OCI-LY7 (cell line): ENCODE measurements at regions not wholly inside any gene's neighbourhood (a gene's known extent, or its start where the extent isn't known, plus 50 kb on each side); places are given as distances from the start of the nearest gene placed in this dataset.
"Not testable (repeated sequence)": the region's sequence is repeated elsewhere in the genome, so short reads cannot be mapped to it uniquely, and the experiment has no call there.

Experiments used
- BruUV-seq: library from RNA; stranded (reverse); fragments of 400-500 nt; replicated peaks from 2 replicates; lab custom pipeline; 2021; lab: Mats Ljungman, UMichigan
- CTCF ChIA-PET: fragments of 300-600 bp; sonication (Branson Sonifier 250); formaldehyde crosslinking; loops from one replicate; lab custom pipeline; 2022; ENCODE audit warnings: antibody characterized with exemption; ENCODE audit not compliant: unreplicated experiment; lab: Charles Lee
- POLR2A ChIA-PET: fragments of 300-600 bp; sonication (Branson Sonifier 250); formaldehyde crosslinking; loops from one replicate; lab custom pipeline; 2022; ENCODE audit warnings: antibody characterized with exemption; lab: Charles Lee
- DNase-seq: peaks from one replicate; pipeline ENCODE4 v3.0.0-alpha.2; 2015; ENCODE audit warnings: low spot score
- H2AFZ ChIP-seq: fragments of 200-600 bp; sonication (generic), shearing (Covaris generic); 2 replicates; pipeline ENCODE4 v1.6.1; 2014; ENCODE audit warnings: mild to moderate bottlenecking, antibody characterized with exemption, low read length, moderate library complexity
- H3K27ac ChIP-seq: fragments of 200-600 bp; sonication (generic); 2 replicates; pipeline ENCODE4 v1.5.1; 2014; ENCODE audit warnings: mixed run types, low read depth, mild to moderate bottlenecking, moderate library complexity, low read length, inconsistent platforms; ENCODE audit not compliant: poor library complexity, severe bottlenecking
- H3K36me3 ChIP-seq: fragments of 200-600 bp; sonication (generic); 2 replicates; pipeline ENCODE4 v1.6.1; 2014; ENCODE audit warnings: mild to moderate bottlenecking, antibody characterized with exemption, low read length, moderate library complexity, mixed read lengths; ENCODE audit not compliant: insufficient read depth
- H3K4me1 ChIP-seq: fragments of 200-600 bp; sonication (generic); 2 replicates; pipeline ENCODE4 v1.5.1; 2014; ENCODE audit warnings: mild to moderate bottlenecking, low read length; ENCODE audit not compliant: insufficient read depth, poor library complexity, severe bottlenecking
- H3K4me2 ChIP-seq: fragments of 200-600 bp; sonication (generic); 2 replicates; pipeline ENCODE4 v1.6.1; 2014; ENCODE audit warnings: mild to moderate bottlenecking, low read length
- H3K4me3 ChIP-seq: fragments of 200-600 bp; sonication (generic); 2 replicates; pipeline ENCODE4 v1.5.1; 2014; ENCODE audit warnings: mild to moderate bottlenecking, low read depth, low read length; ENCODE audit not compliant: poor library complexity, severe bottlenecking
- H3K79me2 ChIP-seq: fragments of 200-600 bp; sonication (generic); 2 replicates; pipeline ENCODE4 v1.6.1; 2016; ENCODE audit warnings: low read depth, mild to moderate bottlenecking, low read length, moderate library complexity, mixed read lengths; ENCODE audit not compliant: insufficient read depth
- H3K9me2 ChIP-seq: fragments of 200-600 bp; sonication (generic); 2 replicates; pipeline ENCODE4 v1.6.1; 2016; ENCODE audit warnings: mild to moderate bottlenecking, low read length, mixed read lengths; ENCODE audit not compliant: insufficient read depth
- H3K9me3 ChIP-seq: fragments of 200-600 bp; sonication (generic); 2 replicates; pipeline ENCODE4 v1.6.1; 2014; ENCODE audit warnings: mild to moderate bottlenecking, mixed run types, low read length, mixed read lengths
- H4K20me1 ChIP-seq: fragments of 200-600 bp; sonication (generic); 2 replicates; pipeline ENCODE4 v1.6.1; 2014; ENCODE audit warnings: mild to moderate bottlenecking, antibody characterized with exemption, low read length, moderate library complexity, mixed read lengths; ENCODE audit not compliant: insufficient read depth
- CTCF ChIP-seq: fragments of 200-600 bp; sonication (generic); conservative IDR thresholded peaks from 2 replicates; pipeline ENCODE4 v1.5.1; 2014; ENCODE audit warnings: mild to moderate bottlenecking, antibody characterized with exemption, low read length, moderate library complexity, mixed read lengths
- EZH2phosphoT487 ChIP-seq: fragments of 200-600 bp; sonication (generic); IDR thresholded peaks from 2 replicates; pipeline ENCODE4 v1.6.1; 2018; ENCODE audit warnings: low read depth, borderline replicate concordance, mild to moderate bottlenecking, mixed run types, antibody characterized with exemption, low read length, moderate library complexity, mixed read lengths
- intact Hi-C: fragments of 100-400 bp; cut with micrococcal nuclease; formaldehyde crosslinking; loops from one replicate; pipeline ENCODE4 v1.10.0; 2022; ENCODE audit not compliant: unreplicated experiment

- Histone ChIP-seq H3K4me2 (no peak overlapping the region), H2AFZ (no peak overlapping the region), H3K4me1 (no peaks in the 10 kb centered on the region), H3K4me3 (no peak overlapping the region), H4K20me1 (no peaks in the 10 kb centered on the region), H3K9me3 (no peaks in the 10 kb centered on the region), H3K9me2 (no peaks in the 10 kb centered on the region), H3K79me2 (no peaks in the 10 kb centered on the region), H3K27ac (no peak overlapping the region), H3K36me3 (no peaks in the 10 kb centered on the region)
- DNase-seq, result no peak
- intact Hi-C loops, result no loop called here
- CTCF ChIA-PET, result no interaction called here
- POLR2A ChIA-PET, result interaction anchor here (0.7 kb wide), 1 partner anchor 65 kb away, joined by 3 read pairs; no protein-coding TSS in a partner anchor
- BruUV-seq, result no TSS peak
- no peak for TF ChIP-seq CTCF
- TF ChIP-seq EZH2phosphoT487, result no peak
These were observed 173.1 kb downstream of the FHIP1A start for GRCh38 chr4:151582098-151582497.

- Histone ChIP-seq H3K4me1 (no peaks in the 10 kb centered on the region), H3K9me2 (no peaks in the 10 kb centered on the region), H3K27ac (no peak overlapping the region), H3K9me3 (no peaks in the 10 kb centered on the region), H3K79me2 (no peaks in the 10 kb centered on the region), H4K20me1 (no peaks in the 10 kb centered on the region), H3K36me3 (no peaks in the 10 kb centered on the region), H3K4me2 (no peak overlapping the region), H2AFZ (no peak overlapping the region), H3K4me3 (no peak overlapping the region)
- intact Hi-C loops, result no loop called here
- CTCF ChIA-PET, result no interaction called here
- no peak for TF ChIP-seq EZH2phosphoT487
- no peak for TF ChIP-seq CTCF
- POLR2A ChIA-PET, result no interaction called here
- BruUV-seq, result no TSS peak
- DNase-seq, result no peak
These were observed 174.4 kb downstream of the FHIP1A start for GRCh38 chr4:151583157-151583914.

GRCh38 chr4:151584101-151584500 lies 175.1 kb downstream of the FHIP1A start:
- no peak for DNase-seq
- Histone ChIP-seq H4K20me1 (no peaks in the 10 kb centered on the region), H3K4me2 (no peak overlapping the region), H3K79me2 (no peaks in the 10 kb centered on the region), H3K4me3 (no peak overlapping the region), H3K27ac (no peak overlapping the region), H3K9me2 (no peaks in the 10 kb centered on the region), H2AFZ (no peak overlapping the region), H3K9me3 (no peaks in the 10 kb centered on the region), H3K36me3 (no peaks in the 10 kb centered on the region), H3K4me1 (no peaks in the 10 kb centered on the region)
- no TSS peak for BruUV-seq
- ChIA-PET POLR2A (interaction anchor here (0.6 to 0.9 kb wide), 2 partner anchors 8 to 25 kb away, joined by 3 read pairs; no protein-coding TSS in a partner anchor), CTCF (no interaction called here)
- TF ChIP-seq CTCF (no peak), EZH2phosphoT487 (no peak)
- intact Hi-C loops, result no loop called here

- H4K20me1 ChIP-seq, intact Hi-C loops, H3K27ac ChIP-seq, DNase-seq, H3K4me3 ChIP-seq, H2AFZ ChIP-seq, H3K4me1 ChIP-seq, H3K36me3 ChIP-seq, H3K9me3 ChIP-seq, H3K79me2 ChIP-seq, CTCF ChIA-PET, H3K4me2 ChIP-seq, BruUV-seq, POLR2A ChIA-PET, H3K9me2 ChIP-seq: not testable (repeated sequence)
These were observed 165.2 kb downstream of the GATB start for GRCh38 chr4:151595629-151596028.
